WTC11 (cell line): ENCODE measurements at regions not wholly inside any gene's neighbourhood (a gene's known extent, or its start where the extent isn't known, plus 50 kb on each side); places are given as distances from the start of the nearest gene placed in this dataset.

ENCODE experiments used
- ATAC-seq: fragments of 200-7000 bp; cut with Tn5 transposase; 2 replicates; pipeline ENCODE4 v1.10.0; 2021; ENCODE audit warnings: mild to moderate bottlenecking, moderate library complexity
- CTCF ChIA-PET: fragments of 300-600 bp; sonication (Branson Sonifier 250); formaldehyde crosslinking; loops from one replicate; lab custom pipeline; 2021; ENCODE audit warnings: antibody characterized with exemption; lab: Charles Lee
- POLR2A ChIA-PET: fragments of 350-600 bp; sonication (Branson Sonifier 250); formaldehyde crosslinking; loops from one replicate; lab custom pipeline; 2021; ENCODE audit warnings: antibody characterized with exemption; lab: Charles Lee
- DNase-seq: peaks from one replicate; pipeline ENCODE4 v3.0.0; 2021; ENCODE audit warnings: low spot score
- H3K27ac Mint-ChIP-seq: 2 replicates; pipeline ENCODE4 v1.8.0; 2021; ENCODE audit warnings: mixed read lengths
- H3K27me3 Mint-ChIP-seq: 2 replicates; pipeline ENCODE4 v1.8.0; 2021; ENCODE audit warnings: low read depth, mild to moderate bottlenecking, moderate library complexity, mixed read lengths
- H3K36me3 Mint-ChIP-seq: 2 replicates; pipeline ENCODE4 v1.8.0; 2021; ENCODE audit warnings: mixed read lengths
- H3K4me1 Mint-ChIP-seq: 2 replicates; pipeline ENCODE4 v1.8.0; 2022; ENCODE audit warnings: mixed read lengths
- H3K4me3 Mint-ChIP-seq: 2 replicates; pipeline ENCODE4 v1.8.0; 2021; ENCODE audit warnings: mild to moderate bottlenecking, moderate library complexity, mixed read lengths
- H3K9me3 Mint-ChIP-seq: 2 replicates; pipeline ENCODE4 v1.8.0; 2021; ENCODE audit warnings: mixed read lengths
- AFF4 ChIP-seq: sonication (generic); formaldehyde crosslinking; IDR thresholded peaks from 2 replicates; pipeline ENCODE4 v1.8.1; 2023; ENCODE audit warnings: mild to moderate bottlenecking, missing genetic modification reagents, borderline replicate concordance
- CREB1 ChIP-seq: sonication (generic); formaldehyde crosslinking; IDR thresholded peaks from 2 replicates; pipeline ENCODE4 v1.8.0; 2023; ENCODE audit warnings: mild to moderate bottlenecking, missing genetic modification reagents
- E2F1 ChIP-seq: sonication (generic); formaldehyde crosslinking; IDR thresholded peaks from 2 replicates; pipeline ENCODE4 v1.8.0; 2022; ENCODE audit warnings: mild to moderate bottlenecking, missing genetic modification reagents
- E2F4 ChIP-seq: sonication (generic); formaldehyde crosslinking; IDR thresholded peaks from 2 replicates; pipeline ENCODE4 v1.8.1; 2022; ENCODE audit warnings: low read depth, mild to moderate bottlenecking, moderate library complexity, missing genetic modification reagents, borderline replicate concordance
- ELF4 ChIP-seq: sonication (generic); formaldehyde crosslinking; IDR thresholded peaks from 2 replicates; pipeline ENCODE4 v1.8.1; 2022; ENCODE audit warnings: low read depth, mild to moderate bottlenecking, moderate library complexity, missing genetic modification reagents
- ESRRA ChIP-seq: sonication (generic); formaldehyde crosslinking; IDR thresholded peaks from 2 replicates; pipeline ENCODE4 v1.8.1; 2022; ENCODE audit warnings: mild to moderate bottlenecking, missing genetic modification reagents, borderline replicate concordance
- FOXP4 ChIP-seq: sonication (generic); formaldehyde crosslinking; IDR thresholded peaks from 2 replicates; pipeline ENCODE4 v1.8.0; 2022; ENCODE audit warnings: mild to moderate bottlenecking, missing genetic modification reagents
- GTF2I ChIP-seq: fragments of 250-450 bp; sonication (Bioruptor Pico); conservative IDR thresholded peaks from 2 replicates; pipeline ENCODE4 v1.4.0; 2021; ENCODE audit warnings: mild to moderate bottlenecking
- IRF1 ChIP-seq: sonication (generic); formaldehyde crosslinking; IDR thresholded peaks from 2 replicates; pipeline ENCODE4 v1.8.0; 2023; ENCODE audit warnings: missing genetic modification reagents
- NR1H2 ChIP-seq: sonication (generic); formaldehyde crosslinking; IDR thresholded peaks from 2 replicates; pipeline ENCODE4 v1.9.0; 2021; ENCODE audit warnings: mild to moderate bottlenecking, moderate library complexity, missing genetic modification reagents
- NR2C2 ChIP-seq: sonication (generic); formaldehyde crosslinking; IDR thresholded peaks from 2 replicates; pipeline ENCODE4 v1.8.0; 2022; ENCODE audit warnings: mild to moderate bottlenecking, missing genetic modification reagents
- TEAD1 ChIP-seq: sonication (generic); formaldehyde crosslinking; IDR thresholded peaks from 2 replicates; pipeline ENCODE4 v1.8.0; 2022; ENCODE audit warnings: mild to moderate bottlenecking, missing genetic modification reagents
- TP53 ChIP-seq: sonication (generic); formaldehyde crosslinking; IDR thresholded peaks from 2 replicates; pipeline ENCODE4 v1.8.1; 2023; ENCODE audit warnings: mild to moderate bottlenecking, missing genetic modification reagents
- USF2 ChIP-seq: sonication (generic); formaldehyde crosslinking; IDR thresholded peaks from 2 replicates; pipeline ENCODE4 v1.8.1; 2023; ENCODE audit warnings: mild to moderate bottlenecking, missing genetic modification reagents, moderate library complexity
- ZNF121 ChIP-seq: sonication (generic); formaldehyde crosslinking; IDR thresholded peaks from 2 replicates; pipeline ENCODE4 v1.8.0; 2023; ENCODE audit warnings: missing genetic modification reagents
- ZNF219 ChIP-seq: sonication (generic); formaldehyde crosslinking; IDR thresholded peaks from 2 replicates; pipeline ENCODE4 v1.8.0; 2023; ENCODE audit warnings: missing genetic modification reagents, mild to moderate bottlenecking, borderline replicate concordance
- ZNF232 ChIP-seq: sonication (generic); formaldehyde crosslinking; IDR thresholded peaks from 2 replicates; pipeline ENCODE4 v1.8.0; 2022; ENCODE audit warnings: mild to moderate bottlenecking, missing genetic modification reagents
- ZNF281 ChIP-seq: sonication (generic); formaldehyde crosslinking; IDR thresholded peaks from 2 replicates; pipeline ENCODE4 v1.8.0; 2023; ENCODE audit warnings: mild to moderate bottlenecking, missing genetic modification reagents
- ZNF423 ChIP-seq: fragments of 250-450 bp; sonication (Bioruptor Pico); IDR thresholded peaks from 2 replicates; pipeline ENCODE4 v2.1.2; 2022; ENCODE audit warnings: mild to moderate bottlenecking, moderate library complexity

- ChIA-PET POLR2A (no interaction called here), CTCF (no interaction called here)
- TF ChIP-seq ESRRA (CRISPR knock-in tag) (no peak), ZNF423 (no peak), ZNF232 (CRISPR knock-in tag) (no peak), IRF1 (CRISPR knock-in tag) (no peak), ZNF281 (no peak), ZNF219 (CRISPR knock-in tag) (no peak), CREB1 (CRISPR knock-in tag) (no peak), GTF2I (no peak)
- DNase-seq: no peak
- H3K4me1 Mint-ChIP-seq: peaks cover 13% of the 10 kb centered on the region
- no peaks in the 10 kb centered on the region for H3K27me3 Mint-ChIP-seq
- no peaks in the 10 kb centered on the region for H3K36me3 Mint-ChIP-seq
- ATAC-seq: no peak
- peaks cover 11% of the 10 kb centered on the region for H3K9me3 Mint-ChIP-seq
- no peak overlapping the region for H3K4me3 Mint-ChIP-seq
- no peak overlapping the region for H3K27ac Mint-ChIP-seq
These were observed 393.9 kb upstream of the SLC14A2 start for GRCh38 chr18:45221363-45221762.

- no peak for DNase-seq
- H3K27ac Mint-ChIP-seq: no peak overlapping the region
- TF ChIP-seq E2F1 (no peak), TEAD1 (CRISPR knock-in tag) (no peak), ZNF219 (CRISPR knock-in tag) (no peak), ELF4 (no peak)
- TF ChIP-seq, all 79 proteins: peak for 0
- peaks cover 11% of the 10 kb centered on the region for H3K9me3 Mint-ChIP-seq
- CTCF ChIA-PET: interaction anchor here (1.4 kb wide), 1 partner anchor 9 kb away, joined by 6 read pairs; no protein-coding TSS in a partner anchor
- POLR2A ChIA-PET: no interaction called here
- no peak for ATAC-seq
- H3K27me3 Mint-ChIP-seq: no peaks in the 10 kb centered on the region
- peaks cover 13% of the 10 kb centered on the region for H3K4me1 Mint-ChIP-seq
- H3K4me3 Mint-ChIP-seq: no peak overlapping the region
- H3K36me3 Mint-ChIP-seq: no peaks in the 10 kb centered on the region
These were observed 393.1 kb upstream of the SLC14A2 start for GRCh38 chr18:45222180-45222579.

- Mint-ChIP-seq H3K9me3 (peaks cover 10% of the 10 kb centered on the region), H3K4me1 (no peaks in the 10 kb centered on the region), H3K36me3 (no peaks in the 10 kb centered on the region), H3K27ac (no peak overlapping the region), H3K27me3 (no peaks in the 10 kb centered on the region), H3K4me3 (no peak overlapping the region)
- DNase-seq (no peak), ATAC-seq (no peak)
- ChIA-PET POLR2A (no interaction called here), CTCF (interaction anchor here (1.4 to 2.4 kb wide), 2 partner anchors 15 to 159 kb away, joined by 6 to 10 read pairs; no protein-coding TSS in a partner anchor)
- no peak for TF ChIP-seq USF2 (CRISPR knock-in tag)
- TF ChIP-seq FOXP4: no peak
- TF ChIP-seq ZNF121 (CRISPR knock-in tag): no peak
- no peak for TF ChIP-seq ZNF232 (CRISPR knock-in tag)
- TF ChIP-seq ZNF423: no peak
- no peak for TF ChIP-seq GTF2I
- TF ChIP-seq TP53: no peak
- TF ChIP-seq E2F4 (CRISPR knock-in tag): no peak
- TF ChIP-seq NR1H2 (CRISPR knock-in tag): no peak
- no peak for TF ChIP-seq AFF4 (CRISPR knock-in tag)
- TF ChIP-seq NR2C2 (CRISPR knock-in tag): no peak
These were observed 388.1 kb upstream of the SLC14A2 start for GRCh38 chr18:45227001-45227742.
